ENCODE measurements at regions not wholly inside any gene's neighbourhood (a gene's known extent, or its start where the extent isn't known, plus 50 kb on each side); places are given as distances from the start of the nearest gene placed in this dataset.

GRCh38 chr2:49812730-49813129, 658.4 kb upstream of the FSHR start:
- DNase-seq (ENCODE audit: low spot score in 2 of 2) = no peak
- no peaks in the 10 kb centered on the region for H3K27me3 ChIP-seq
- no peaks in the 10 kb centered on the region for H3K4me1 ChIP-seq
- no peaks in the 10 kb centered on the region for H3K36me3 ChIP-seq
- H3K4me3 ChIP-seq = no peak overlapping the region
- H3K27ac ChIP-seq = no peak overlapping the region
- no peaks in the 10 kb centered on the region for H3K9me3 ChIP-seq
- TF ChIP-seq EP300 (IDR thresholded peaks at IDR 0.05) (no peak), POLR2AphosphoS5 (IDR thresholded peaks at IDR 0.05) (no peak), POLR2A (IDR thresholded peaks at IDR 0.05) (no peak), CTCF (IDR thresholded peaks at IDR 0.05) (no peak)

- 88% methylated on average over 4 of the region's 4 CpGs for WGBS
- Histone ChIP-seq H3K4me3 (no peak overlapping the region), H3K36me3 (no peaks in the 10 kb centered on the region), H3K27me3 (no peaks in the 10 kb centered on the region), H3K4me1 (no peaks in the 10 kb centered on the region), H3K27ac (no peak overlapping the region), H3K9me3 (no peaks in the 10 kb centered on the region)
- no peak for DNase-seq (ENCODE audit: low spot score in 2 of 2)
- TF ChIP-seq EP300 (IDR thresholded peaks at IDR 0.05) (no peak), POLR2A (IDR thresholded peaks at IDR 0.05) (no peak), CTCF (IDR thresholded peaks at IDR 0.05) (no peak), POLR2AphosphoS5 (IDR thresholded peaks at IDR 0.05) (no peak)
Observed at GRCh38 chr2:49811502-49811901, 657.2 kb upstream of the FSHR start.

GRCh38 chr2:49807689-49808088, 653.4 kb upstream of the FSHR start:
- Histone ChIP-seq H3K27me3 (no peaks in the 10 kb centered on the region), H3K4me3 (no peak overlapping the region), H3K4me1 (no peaks in the 10 kb centered on the region)

GRCh38 chr2:49804111-49804510, 649.8 kb upstream of the FSHR start:
- DNase-seq (ENCODE audit: low spot score in 2 of 2) = no peak
- Histone ChIP-seq H3K27me3 (no peaks in the 10 kb centered on the region), H3K4me3 (no peak overlapping the region), H3K9me3 (no peaks in the 10 kb centered on the region), H3K36me3 (no peaks in the 10 kb centered on the region), H3K27ac (no peak overlapping the region), H3K4me1 (no peaks in the 10 kb centered on the region)
- 59% methylated on average over 1 of the region's 1 CpG for WGBS
- TF ChIP-seq POLR2A (IDR thresholded peaks at IDR 0.05) (no peak), CTCF (IDR thresholded peaks at IDR 0.05) (no peak), POLR2AphosphoS5 (IDR thresholded peaks at IDR 0.05) (no peak), EP300 (IDR thresholded peaks at IDR 0.05) (no peak)

More at GRCh38 chr2:49807689-49808088, 653.4 kb upstream of the FSHR start:
- DNase-seq (ENCODE audit: low spot score in 2 of 2) = no peak
- Histone ChIP-seq H3K9me3 (no peaks in the 10 kb centered on the region), H3K27ac (no peak overlapping the region), H3K36me3 (no peaks in the 10 kb centered on the region)
- TF ChIP-seq EP300 (IDR thresholded peaks at IDR 0.05) (no peak), POLR2A (IDR thresholded peaks at IDR 0.05) (no peak), POLR2AphosphoS5 (IDR thresholded peaks at IDR 0.05) (no peak), CTCF (IDR thresholded peaks at IDR 0.05) (no peak)

GRCh38 chr2:49801898-49802450, 647.7 kb upstream of the FSHR start:
- WGBS = 59% methylated on average over 2 of the region's 2 CpGs
- no peak for DNase-seq (ENCODE audit: low spot score in 2 of 2)
- Histone ChIP-seq H3K4me1 (no peaks in the 10 kb centered on the region), H3K27me3 (no peaks in the 10 kb centered on the region), H3K9me3 (no peaks in the 10 kb centered on the region), H3K4me3 (no peak overlapping the region), H3K27ac (no peak overlapping the region), H3K36me3 (no peaks in the 10 kb centered on the region)
- TF ChIP-seq POLR2A (IDR thresholded peaks at IDR 0.05) (no peak), CTCF (IDR thresholded peaks at IDR 0.05) (no peak), EP300 (IDR thresholded peaks at IDR 0.05) (no peak), POLR2AphosphoS5 (IDR thresholded peaks at IDR 0.05) (no peak)
